Stomach (tissue), 4 donors: ENCODE measurements at regions not wholly inside any gene's neighbourhood (a gene's known extent, or its start where the extent isn't known, plus 50 kb on each side); places are given as distances from the start of the nearest gene placed in this dataset.

Experiments
- CTCF ChIP-seq, 7 experiments: fragments of 450-650 bp in 4 of 7; fragments of 200-600 bp in 3 of 7; sonication (generic) in 3 of 7; IDR thresholded peaks; one replicate each; pipeline ENCODE4 v1.5.1; 2016 to 2019; ENCODE audit warnings: antibody characterized with exemption in 7 of 7, control low read depth in 2 of 7, mild to moderate bottlenecking in 1 of 7
- POLR2A ChIP-seq, 4 donors: fragments of 450-650 bp; IDR thresholded peaks; one replicate each; pipeline ENCODE4 v1.6.1; 2016; ENCODE audit warnings: antibody characterized with exemption in 4 of 4, control low read depth in 2 of 4, mild to moderate bottlenecking in 1 of 4, moderate library complexity in 1 of 4
- POLR2AphosphoS5 ChIP-seq, 3 donors: sonication (generic); formaldehyde crosslinking; IDR thresholded peaks; one replicate each; pipeline ENCODE4 v1.6.1; 2016; ENCODE audit warnings: antibody characterized with exemption in 3 of 3

GRCh38 chr10:78460204-78460603, 426.5 kb downstream of the RPS24 start:
- TF ChIP-seq CTCF (IDR thresholded peaks at IDR 0.05) (no peak), POLR2AphosphoS5 (IDR thresholded peaks at IDR 0.05) (no peak), POLR2A (IDR thresholded peaks at IDR 0.05) (no peak)
